Ishikawa (cell line): ENCODE measurements at regions not wholly inside any gene's neighbourhood (a gene's known extent, or its start where the extent isn't known, plus 50 kb on each side); places are given as distances from the start of the nearest gene placed in this dataset.

Experiments
- CEBPB ChIP-seq: IDR thresholded peaks from 2 replicates; pipeline ENCODE4 v1.6.1; 2012
- CREB1 ChIP-seq: IDR thresholded peaks from 2 replicates; pipeline ENCODE4 v1.6.1; 2012; ENCODE audit warnings: low read depth
- EGR1 ChIP-seq: IDR thresholded peaks from 2 replicates; pipeline ENCODE4 v1.6.1; 2012
- EP300 ChIP-seq: IDR thresholded peaks from 2 replicates; pipeline ENCODE4 v1.6.1; 2012; ENCODE audit warnings: borderline replicate concordance
- FOXM1 ChIP-seq: IDR thresholded peaks from 2 replicates; pipeline ENCODE4 v1.6.1; 2012; ENCODE audit warnings: low read depth, borderline replicate concordance
- MAX ChIP-seq: IDR thresholded peaks from 2 replicates; pipeline ENCODE4 v1.6.1; 2012
- NFIC ChIP-seq: IDR thresholded peaks from 2 replicates; pipeline ENCODE4 v1.6.1; 2012
- RAD21 ChIP-seq: IDR thresholded peaks from 2 replicates; pipeline ENCODE4 v1.6.1; 2012; ENCODE audit warnings: low read depth
- REST ChIP-seq: IDR thresholded peaks from 2 replicates; pipeline ENCODE4 v1.6.1; 2012; ENCODE audit warnings: low read depth, mild to moderate bottlenecking
- TAF1 ChIP-seq: IDR thresholded peaks from 2 replicates; pipeline ENCODE4 v1.6.1; 2012; ENCODE audit warnings: low read depth, mild to moderate bottlenecking
- TCF12 ChIP-seq: IDR thresholded peaks from 2 replicates; pipeline ENCODE4 v1.6.1; 2012; ENCODE audit warnings: low read depth
- TEAD4 ChIP-seq: IDR thresholded peaks from 2 replicates; pipeline ENCODE4 v1.6.1; 2012
- USF1 ChIP-seq: IDR thresholded peaks from 2 replicates; pipeline ENCODE4 v1.6.1; 2012
- YY1 ChIP-seq: IDR thresholded peaks from 2 replicates; pipeline ENCODE4 v1.6.1; 2012; ENCODE audit warnings: low read depth
- ZBTB7A ChIP-seq: IDR thresholded peaks from 2 replicates; pipeline ENCODE4 v1.6.1; 2012; ENCODE audit warnings: low read depth

GRCh38 chr12:87381742-87382141, 647.5 kb downstream of the C12orf50 start:
- TF ChIP-seq USF1 (no peak), TAF1 (no peak), CEBPB (no peak), YY1 (no peak), MAX (no peak), REST (no peak), EGR1 (no peak), TCF12 (no peak), FOXM1 (no peak)

- no peak for TF ChIP-seq CEBPB
- TF ChIP-seq YY1 = no peak
Observed at GRCh38 chr12:87378526-87378925, 650.7 kb downstream of the C12orf50 start.

GRCh38 chr12:87376722-87377121, 652.5 kb downstream of the C12orf50 start:
- TF ChIP-seq ZBTB7A (no peak), TAF1 (no peak), REST (no peak)

GRCh38 chr12:87369161-87369560, 660.0 kb downstream of the C12orf50 start:
- TF ChIP-seq USF1 (no peak), REST (no peak), CEBPB (no peak), TAF1 (no peak), EGR1 (no peak), CREB1 (no peak), NFIC (no peak)

- peak; percentile 53 for TF ChIP-seq NFIC
- no peak for TF ChIP-seq FOXM1
- TF ChIP-seq TEAD4 = peak; percentile 51; the same call in 1 of the 2 replicates
- TF ChIP-seq TCF12 = peak; percentile 37; the same call in 1 of the 2 replicates
- no peak for TF ChIP-seq EGR1
- no peak for TF ChIP-seq YY1
- peak; percentile 46; the same call in 1 of the 2 replicates for TF ChIP-seq EP300
- TF ChIP-seq RAD21 = no peak
- TF ChIP-seq TAF1 = no peak
- no peak for TF ChIP-seq CEBPB
- TF ChIP-seq USF1 = no peak
- TF ChIP-seq ZBTB7A = no peak
- TF ChIP-seq REST = no peak
- no peak for TF ChIP-seq CREB1
- TF ChIP-seq MAX = no peak
Observed at GRCh38 chr12:87368259-87368658, 660.9 kb downstream of the C12orf50 start.
